GM23338 (cell line): ENCODE measurements at regions not wholly inside any gene's neighbourhood (a gene's known extent, or its start where the extent isn't known, plus 50 kb on each side); places are given as distances from the start of the nearest gene placed in this dataset.
A peak's percentile ranks its signal among the peaks of the same experiment; 100 is the strongest.

Experiments
- ATAC-seq: fragments of 200-7000 bp; cut with Tn5 transposase; 3 replicates; pipeline ENCODE4 v1.9.1; 2020
- DNase-seq: peaks from one replicate; pipeline ENCODE4 v3.0.0-alpha.2; 2015; ENCODE audit warnings: low spot score
- H2AFZ ChIP-seq: fragments of 200-600 bp; sonication (generic); 2 replicates; pipeline ENCODE4 v1.8.0; 2016; ENCODE audit warnings: antibody characterized with exemption, mild to moderate bottlenecking, moderate library complexity
- H3F3A ChIP-seq: fragments of 200-600 bp; sonication (generic); replicated peaks from 2 replicates; pipeline ENCODE4 v1.8.0; 2017; ENCODE audit warnings: antibody characterized with exemption, mixed run types, low read depth
- H3K27ac ChIP-seq: fragments of 200-600 bp; sonication (generic); 2 replicates; pipeline ENCODE4 v1.6.1; 2016; ENCODE audit warnings: low read depth
- H3K27me3 ChIP-seq: fragments of 200-600 bp; sonication (generic); 2 replicates; pipeline ENCODE4 v1.8.0; 2016; ENCODE audit warnings: mild to moderate bottlenecking, mixed run types, moderate library complexity; ENCODE audit not compliant: insufficient read depth
- H3K36me3 ChIP-seq: fragments of 200-600 bp; sonication (generic); 2 replicates; pipeline ENCODE4 v1.8.0; 2016; ENCODE audit warnings: mild to moderate bottlenecking; ENCODE audit not compliant: insufficient read depth
- H3K4me1 ChIP-seq: fragments of 200-600 bp; sonication (generic); 2 replicates; pipeline ENCODE4 v1.8.0; 2016; ENCODE audit warnings: mild to moderate bottlenecking, moderate library complexity; ENCODE audit not compliant: insufficient read depth
- H3K4me2 ChIP-seq: fragments of 200-600 bp; sonication (generic); 2 replicates; pipeline ENCODE4 v1.7.1; 2017; ENCODE audit warnings: mixed run types
- H3K4me3 ChIP-seq: fragments of 200-600 bp; sonication (generic); 2 replicates; pipeline ENCODE4 v1.6.1; 2016; ENCODE audit warnings: mixed run types
- H3K79me2 ChIP-seq: fragments of 200-600 bp; sonication (generic); replicated peaks from 2 replicates; pipeline ENCODE4 v1.8.0; 2017; ENCODE audit warnings: mild to moderate bottlenecking; ENCODE audit not compliant: insufficient read depth
- H3K9me2 ChIP-seq: fragments of 200-600 bp; sonication (generic); 2 replicates; pipeline ENCODE4 v1.8.0; 2017; ENCODE audit not compliant: insufficient read depth
- H4K20me1 ChIP-seq: fragments of 200-600 bp; sonication (generic); replicated peaks from 2 replicates; pipeline ENCODE4 v1.8.0; 2017; ENCODE audit warnings: mild to moderate bottlenecking; ENCODE audit not compliant: insufficient read depth
- H3K27ac Mint-ChIP-seq: 2 replicates; pipeline ENCODE4 v1.8.0; 2020; ENCODE audit warnings: inconsistent platforms, mild to moderate bottlenecking, moderate library complexity, mixed read lengths
- H3K27me3 Mint-ChIP-seq: 3 replicates; pipeline ENCODE4 v1.8.0; 2022; ENCODE audit warnings: low read depth, mild to moderate bottlenecking, moderate library complexity, mixed read lengths, inconsistent platforms; ENCODE audit not compliant: insufficient read depth, poor library complexity
- H3K36me3 Mint-ChIP-seq: 3 replicates; pipeline ENCODE4 v1.8.0; 2021; ENCODE audit warnings: low read depth, mild to moderate bottlenecking, inconsistent platforms, moderate library complexity, mixed read lengths
- H3K4me1 Mint-ChIP-seq: 3 replicates; pipeline ENCODE4 v1.8.0; 2020; ENCODE audit warnings: mild to moderate bottlenecking, inconsistent platforms, mixed read lengths
- H3K4me3 Mint-ChIP-seq: 3 replicates; pipeline ENCODE4 v1.8.0; 2021; ENCODE audit warnings: moderate library complexity, mild to moderate bottlenecking, inconsistent platforms, mixed read lengths
- H3K9me3 Mint-ChIP-seq: 3 replicates; pipeline ENCODE4 v1.8.0; 2020; ENCODE audit warnings: moderate library complexity, mild to moderate bottlenecking, inconsistent platforms, mixed read lengths
- EZH2 ChIP-seq: fragments of 200-600 bp; sonication (generic); IDR thresholded peaks from one replicate; pipeline ENCODE4 v1.8.0; 2017; ENCODE audit warnings: antibody characterized with exemption, mild to moderate bottlenecking, low read depth; ENCODE audit not compliant: unreplicated experiment
- JUNB ChIP-seq: IDR thresholded peaks from one replicate; pipeline ENCODE4 v1.6.1; 2016; ENCODE audit warnings: antibody characterized with exemption; ENCODE audit not compliant: unreplicated experiment
- NANOG ChIP-seq: IDR thresholded peaks from 2 replicates; pipeline ENCODE4 v1.6.1; 2016; ENCODE audit warnings: antibody characterized with exemption, borderline replicate concordance
- POLR2AphosphoS5 ChIP-seq: IDR thresholded peaks from 2 replicates; pipeline ENCODE4 v1.6.1; 2016; ENCODE audit warnings: antibody characterized with exemption, low read depth
- ZNF114 ChIP-seq: fragments of 250-450 bp; sonication (Bioruptor Pico); IDR thresholded peaks from 2 replicates; pipeline ENCODE4 v1.5.0; 2020; ENCODE audit warnings: mild to moderate bottlenecking, moderate library complexity
- ZNF331 ChIP-seq: fragments of 250-450 bp; sonication (Bioruptor Pico); IDR thresholded peaks from 2 replicates; pipeline ENCODE4 v1.5.0; 2020; ENCODE audit warnings: low read depth, mild to moderate bottlenecking, moderate library complexity
- TF ChIP-seq, protein P1 (sequence below): IDR thresholded peaks from 2 replicates; pipeline ENCODE4 v1.6.1; 2016; ENCODE audit warnings: antibody characterized with exemption
- TF ChIP-seq, protein P2 (sequence below): IDR thresholded peaks from one replicate; pipeline ENCODE4 v1.6.1; 2018; ENCODE audit warnings: antibody characterized with exemption; ENCODE audit not compliant: unreplicated experiment

DNA sequence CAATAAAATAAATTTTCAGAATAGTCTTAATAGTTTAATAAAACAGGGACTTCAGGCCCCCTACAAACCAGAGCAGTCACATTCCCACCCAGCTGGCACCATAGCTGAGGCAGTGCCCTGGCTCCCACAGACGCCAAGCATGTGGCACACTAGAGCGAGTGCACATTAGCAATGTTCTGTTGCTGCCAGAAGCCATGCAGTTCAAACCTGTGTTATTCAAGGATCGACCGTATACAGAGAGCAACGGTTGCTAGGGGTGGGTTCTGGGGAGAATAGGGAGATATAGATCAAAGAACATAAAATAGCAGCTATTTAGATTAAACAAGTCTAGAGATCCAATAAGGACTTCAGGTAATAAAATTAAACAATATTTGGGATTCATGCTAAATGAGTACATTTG is 419.3 kb upstream of the KLHL1 start:
- no peaks in the 10 kb centered on the region for H4K20me1 ChIP-seq
- H3K27ac ChIP-seq = no peak overlapping the region
- Mint-ChIP-seq H3K4me3 (no peak overlapping the region), H3K27me3 (no peaks in the 10 kb centered on the region), H3K27ac (no peak overlapping the region), H3K4me1 (no peaks in the 10 kb centered on the region; the same call in 2 of the 3 replicates), H3K9me3 (no peaks in the 10 kb centered on the region), H3K36me3 (no peaks in the 10 kb centered on the region)
- H3K9me2 ChIP-seq = no peaks in the 10 kb centered on the region
- H2AFZ ChIP-seq = no peak overlapping the region
- H3K4me3 ChIP-seq = no peak overlapping the region
- no peaks in the 10 kb centered on the region for H3K36me3 ChIP-seq
- H3K4me2 ChIP-seq = no peak overlapping the region
- peaks cover 3% of the 10 kb centered on the region; the same call in 1 of the 2 replicates for H3K4me1 ChIP-seq
- no peak for DNase-seq
- no peaks in the 10 kb centered on the region for H3K79me2 ChIP-seq
- ATAC-seq = no peak
- TF ChIP-seq, protein P1, sequence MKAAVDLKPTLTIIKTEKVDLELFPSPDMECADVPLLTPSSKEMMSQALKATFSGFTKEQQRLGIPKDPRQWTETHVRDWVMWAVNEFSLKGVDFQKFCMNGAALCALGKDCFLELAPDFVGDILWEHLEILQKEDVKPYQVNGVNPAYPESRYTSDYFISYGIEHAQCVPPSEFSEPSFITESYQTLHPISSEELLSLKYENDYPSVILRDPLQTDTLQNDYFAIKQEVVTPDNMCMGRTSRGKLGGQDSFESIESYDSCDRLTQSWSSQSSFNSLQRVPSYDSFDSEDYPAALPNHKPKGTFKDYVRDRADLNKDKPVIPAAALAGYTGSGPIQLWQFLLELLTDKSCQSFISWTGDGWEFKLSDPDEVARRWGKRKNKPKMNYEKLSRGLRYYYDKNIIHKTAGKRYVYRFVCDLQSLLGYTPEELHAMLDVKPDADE = no peak
- TF ChIP-seq, protein P2, sequence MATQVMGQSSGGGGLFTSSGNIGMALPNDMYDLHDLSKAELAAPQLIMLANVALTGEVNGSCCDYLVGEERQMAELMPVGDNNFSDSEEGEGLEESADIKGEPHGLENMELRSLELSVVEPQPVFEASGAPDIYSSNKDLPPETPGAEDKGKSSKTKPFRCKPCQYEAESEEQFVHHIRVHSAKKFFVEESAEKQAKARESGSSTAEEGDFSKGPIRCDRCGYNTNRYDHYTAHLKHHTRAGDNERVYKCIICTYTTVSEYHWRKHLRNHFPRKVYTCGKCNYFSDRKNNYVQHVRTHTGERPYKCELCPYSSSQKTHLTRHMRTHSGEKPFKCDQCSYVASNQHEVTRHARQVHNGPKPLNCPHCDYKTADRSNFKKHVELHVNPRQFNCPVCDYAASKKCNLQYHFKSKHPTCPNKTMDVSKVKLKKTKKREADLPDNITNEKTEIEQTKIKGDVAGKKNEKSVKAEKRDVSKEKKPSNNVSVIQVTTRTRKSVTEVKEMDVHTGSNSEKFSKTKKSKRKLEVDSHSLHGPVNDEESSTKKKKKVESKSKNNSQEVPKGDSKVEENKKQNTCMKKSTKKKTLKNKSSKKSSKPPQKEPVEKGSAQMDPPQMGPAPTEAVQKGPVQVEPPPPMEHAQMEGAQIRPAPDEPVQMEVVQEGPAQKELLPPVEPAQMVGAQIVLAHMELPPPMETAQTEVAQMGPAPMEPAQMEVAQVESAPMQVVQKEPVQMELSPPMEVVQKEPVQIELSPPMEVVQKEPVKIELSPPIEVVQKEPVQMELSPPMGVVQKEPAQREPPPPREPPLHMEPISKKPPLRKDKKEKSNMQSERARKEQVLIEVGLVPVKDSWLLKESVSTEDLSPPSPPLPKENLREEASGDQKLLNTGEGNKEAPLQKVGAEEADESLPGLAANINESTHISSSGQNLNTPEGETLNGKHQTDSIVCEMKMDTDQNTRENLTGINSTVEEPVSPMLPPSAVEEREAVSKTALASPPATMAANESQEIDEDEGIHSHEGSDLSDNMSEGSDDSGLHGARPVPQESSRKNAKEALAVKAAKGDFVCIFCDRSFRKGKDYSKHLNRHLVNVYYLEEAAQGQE = no peak
- no peak for TF ChIP-seq EZH2
- TF ChIP-seq NANOG = no peak
- no peak for TF ChIP-seq POLR2AphosphoS5
- no peak for TF ChIP-seq ZNF331
- no peak for TF ChIP-seq JUNB
- no peak for TF ChIP-seq ZNF114 (CRISPR knock-in tag)
- no peaks in the 10 kb centered on the region for H3K27me3 ChIP-seq
- H3F3A ChIP-seq = no peaks in the 10 kb centered on the region

DNA sequence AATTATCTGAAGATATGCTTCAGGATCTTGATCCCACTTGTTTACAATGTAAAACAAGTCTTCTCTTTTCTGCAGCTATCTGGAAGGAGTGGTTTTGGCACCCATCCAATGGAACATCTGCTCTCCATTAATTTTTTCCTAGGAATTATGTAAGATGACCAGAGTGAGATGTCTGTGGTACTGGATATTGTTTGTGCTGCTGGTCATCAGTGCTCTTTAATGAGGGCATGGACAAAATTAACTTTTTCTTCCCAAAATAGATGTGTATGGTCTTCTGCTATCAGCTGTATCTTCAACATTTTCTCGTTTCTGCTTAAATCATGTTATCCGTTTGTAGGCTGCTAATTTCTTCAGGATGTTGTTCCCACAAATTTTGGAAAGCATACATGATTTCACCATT is 415.4 kb upstream of the KLHL1 start:
- no peaks in the 10 kb centered on the region for H3K4me1 ChIP-seq
- H3K27me3 Mint-ChIP-seq = no peaks in the 10 kb centered on the region
- TF ChIP-seq, protein P2 = no peak
- TF ChIP-seq JUNB = no peak

More for the DNA sequence above, 415.4 kb upstream of the KLHL1 start:
- Histone ChIP-seq H3K4me2 (no peak overlapping the region), H3K9me2 (no peaks in the 10 kb centered on the region), H3K27ac (no peak overlapping the region), H3K36me3 (no peaks in the 10 kb centered on the region), H2AFZ (peak overlapping the region; percentile 19; the same call in 1 of the 2 replicates), H3K79me2 (no peaks in the 10 kb centered on the region), H3K27me3 (no peaks in the 10 kb centered on the region), H3K4me3 (no peak overlapping the region), H4K20me1 (no peaks in the 10 kb centered on the region), H3F3A (no peaks in the 10 kb centered on the region)
- ATAC-seq (no peak), DNase-seq (no peak)
- Mint-ChIP-seq H3K9me3 (no peaks in the 10 kb centered on the region), H3K27ac (no peak overlapping the region), H3K4me1 (no peaks in the 10 kb centered on the region), H3K36me3 (no peaks in the 10 kb centered on the region), H3K4me3 (no peak overlapping the region)
